ENCODE measurements at regions not wholly inside any gene's neighbourhood (a gene's known extent, or its start where the extent isn't known, plus 50 kb on each side); places are given as distances from the start of the nearest gene placed in this dataset.
A peak's percentile ranks its signal among the peaks of the same experiment; 100 is the strongest.

DNA sequence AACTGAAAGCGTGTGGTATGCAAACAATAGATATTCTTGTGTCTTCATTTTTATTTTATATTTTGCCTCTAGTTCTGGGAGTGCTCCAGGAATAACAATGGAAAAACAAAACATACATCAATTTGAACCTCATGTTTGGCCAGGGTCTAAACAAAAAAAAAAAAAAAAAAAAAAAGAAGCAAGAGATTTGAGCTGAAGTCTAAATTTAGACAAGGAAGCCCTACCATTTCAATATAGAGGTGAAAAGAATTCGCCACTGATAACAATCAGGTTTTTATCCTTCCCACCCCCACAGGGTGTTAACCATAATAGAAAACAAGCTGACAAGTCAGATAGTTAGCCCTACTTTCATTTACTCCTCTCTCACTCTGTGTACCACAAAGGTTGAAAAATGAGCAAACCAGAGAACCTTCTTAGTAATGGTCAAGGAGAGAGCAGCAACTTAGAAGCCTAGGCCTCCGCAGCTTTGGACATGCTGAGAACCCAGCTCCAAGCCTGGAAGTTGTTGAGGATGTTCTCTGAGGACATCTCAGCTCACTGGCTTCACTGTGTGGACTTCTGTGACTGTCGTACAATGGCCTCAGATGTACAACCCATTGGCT lies 118.2 kb upstream of the HMHB1 start:
- in situ Hi-C loops (cut with HindIII; ENCODE audit: low sequenced_read_pairs), result no loop called here
- TF ChIP-seq, protein P1, sequence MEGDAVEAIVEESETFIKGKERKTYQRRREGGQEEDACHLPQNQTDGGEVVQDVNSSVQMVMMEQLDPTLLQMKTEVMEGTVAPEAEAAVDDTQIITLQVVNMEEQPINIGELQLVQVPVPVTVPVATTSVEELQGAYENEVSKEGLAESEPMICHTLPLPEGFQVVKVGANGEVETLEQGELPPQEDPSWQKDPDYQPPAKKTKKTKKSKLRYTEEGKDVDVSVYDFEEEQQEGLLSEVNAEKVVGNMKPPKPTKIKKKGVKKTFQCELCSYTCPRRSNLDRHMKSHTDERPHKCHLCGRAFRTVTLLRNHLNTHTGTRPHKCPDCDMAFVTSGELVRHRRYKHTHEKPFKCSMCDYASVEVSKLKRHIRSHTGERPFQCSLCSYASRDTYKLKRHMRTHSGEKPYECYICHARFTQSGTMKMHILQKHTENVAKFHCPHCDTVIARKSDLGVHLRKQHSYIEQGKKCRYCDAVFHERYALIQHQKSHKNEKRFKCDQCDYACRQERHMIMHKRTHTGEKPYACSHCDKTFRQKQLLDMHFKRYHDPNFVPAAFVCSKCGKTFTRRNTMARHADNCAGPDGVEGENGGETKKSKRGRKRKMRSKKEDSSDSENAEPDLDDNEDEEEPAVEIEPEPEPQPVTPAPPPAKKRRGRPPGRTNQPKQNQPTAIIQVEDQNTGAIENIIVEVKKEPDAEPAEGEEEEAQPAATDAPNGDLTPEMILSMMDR (IDR thresholded peaks at IDR 0.05; ENCODE audit: low read depth, low read length), result no peak
- peak; percentile 31 for DNase-seq (ENCODE audit: low read depth, low spot score)
- H3K4me3 ChIP-seq (ENCODE audit: low read depth, low read length), result no peak overlapping the region

DNA sequence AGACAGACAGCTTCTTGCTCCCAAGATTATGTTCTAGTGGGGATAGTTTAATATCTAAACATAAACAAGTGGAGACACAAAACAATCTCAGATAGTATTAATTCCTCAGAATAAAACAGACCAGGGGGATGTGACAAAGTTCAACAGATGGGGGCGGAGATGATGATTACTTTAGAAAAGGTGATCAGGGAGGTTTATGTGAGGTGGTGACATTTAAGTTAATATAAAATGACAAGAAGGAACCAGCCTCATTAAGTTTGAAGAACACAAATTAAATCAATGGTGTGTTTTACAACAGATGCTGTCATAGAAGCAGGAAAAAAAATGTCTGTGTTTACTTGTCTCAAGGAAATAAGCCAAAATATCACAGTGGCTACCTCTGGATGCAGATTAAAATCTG lies 119.6 kb upstream of the HMHB1 start:
- TF ChIP-seq, protein P1 (IDR thresholded peaks at IDR 0.05; ENCODE audit: low read depth, low read length), result no peak
- in situ Hi-C loops (cut with HindIII; ENCODE audit: low sequenced_read_pairs), result no loop called here
- no peak overlapping the region for H3K4me3 ChIP-seq (ENCODE audit: low read depth, low read length)
- no peak for DNase-seq (ENCODE audit: low read depth, low spot score)

- DNase-seq (ENCODE audit: low read depth, low spot score), result no peak
- in situ Hi-C loops (cut with HindIII; ENCODE audit: low sequenced_read_pairs), result no loop called here
- TF ChIP-seq, protein P1 (IDR thresholded peaks at IDR 0.05; ENCODE audit: low read depth, low read length), result no peak
- H3K4me3 ChIP-seq (ENCODE audit: low read depth, low read length), result no peak overlapping the region
These were observed 120.0 kb upstream of the HMHB1 start for GRCh38 chr5:143691945-143692290.

GRCh38 chr5:143691287-143691944 lies 120.5 kb upstream of the HMHB1 start:
- no peak for DNase-seq (ENCODE audit: low read depth, low spot score)
- in situ Hi-C loops (cut with HindIII; ENCODE audit: low sequenced_read_pairs), result no loop called here
- H3K4me3 ChIP-seq (ENCODE audit: low read depth, low read length), result no peak overlapping the region
- TF ChIP-seq, protein P1 (IDR thresholded peaks at IDR 0.05; ENCODE audit: low read depth, low read length), result no peak

DNA sequence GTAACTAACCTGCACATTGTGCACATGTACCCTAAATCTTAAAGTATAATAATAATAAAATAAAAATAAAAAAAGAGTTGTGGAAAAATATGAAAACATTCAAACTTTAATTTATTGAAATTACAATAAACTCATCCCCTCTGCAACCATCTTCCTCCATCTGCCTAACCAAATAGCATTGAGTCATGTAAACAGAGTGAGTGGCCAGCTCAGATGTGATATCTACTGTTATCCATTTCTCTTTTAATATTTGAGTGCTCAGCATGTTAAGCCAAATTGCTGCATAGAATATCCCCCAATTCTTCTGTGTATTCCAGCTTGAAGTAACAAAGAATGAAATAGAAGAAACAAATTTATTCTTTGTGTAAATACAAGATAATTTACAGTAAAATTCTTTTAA lies 124.4 kb upstream of the HMHB1 start:
- no peak for DNase-seq (ENCODE audit: low read depth, low spot score)
- in situ Hi-C loops (cut with HindIII; ENCODE audit: low sequenced_read_pairs), result no loop called here
- H3K4me3 ChIP-seq (ENCODE audit: low read depth, low read length), result no peak overlapping the region
- TF ChIP-seq, protein P1 (IDR thresholded peaks at IDR 0.05; ENCODE audit: low read depth, low read length), result no peak

DNA sequence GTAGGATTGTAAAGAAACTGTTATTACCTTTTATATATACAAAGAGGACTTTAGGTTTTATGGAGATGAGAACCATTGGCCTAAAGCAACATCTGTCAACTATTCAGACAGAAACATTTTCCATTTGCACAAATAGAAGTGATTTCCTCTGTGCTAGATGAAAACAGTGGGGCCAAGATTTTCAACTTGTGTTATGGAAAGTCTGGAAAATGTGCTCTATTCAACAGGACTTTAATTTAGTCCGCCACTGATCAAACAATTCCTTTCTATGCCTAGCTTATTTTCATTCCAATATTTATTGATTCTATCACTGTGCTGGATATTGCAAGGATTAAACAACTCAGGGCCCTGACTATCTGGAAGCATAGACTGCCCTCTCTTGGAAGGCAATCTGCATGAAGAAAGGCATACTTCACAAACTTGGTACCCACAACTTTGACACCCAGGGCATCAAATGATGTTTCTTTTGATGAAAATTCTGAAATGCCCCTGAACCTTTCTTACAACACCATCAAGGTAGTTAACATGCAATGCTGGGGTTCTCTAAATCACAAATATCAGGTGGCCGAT lies 126.6 kb upstream of the HMHB1 start:
- in situ Hi-C loops (cut with HindIII; ENCODE audit: low sequenced_read_pairs), result no loop called here
- H3K4me3 ChIP-seq (ENCODE audit: low read depth, low read length), result no peak overlapping the region
- TF ChIP-seq, protein P1 (IDR thresholded peaks at IDR 0.05; ENCODE audit: low read depth, low read length), result peak; percentile 61
- DNase-seq (ENCODE audit: low read depth, low spot score), result peak; percentile 29
